K562 (cell line): ENCODE measurements at regions not wholly inside any gene's neighbourhood (a gene's known extent, or its start where the extent isn't known, plus 50 kb on each side); places are given as distances from the start of the nearest gene placed in this dataset.

Source experiments
- ATAC-seq: fragments of 200-7000 bp; cut with Tn5 transposase; 3 replicates; pipeline ENCODE4 v1.9.1; 2020; ENCODE audit warnings: moderate library complexity
- BruUV-seq: library from RNA; stranded (reverse); fragments of 400-500 nt; replicated peaks from 2 replicates; lab custom pipeline; 2021; lab: Mats Ljungman, UMichigan
- CTCF ChIA-PET: fragments of 300-600 bp; formaldehyde crosslinking; extraction: SDS; loops from one replicate; lab custom pipeline; 2021; ENCODE audit warnings: low intra/inter-chr PET ratio; lab: Yijun Ruan, JAX
- POLR2A ChIA-PET: fragments of 300-600, 350-650 bp; sonication (Branson Sonifier 250); formaldehyde crosslinking; extraction: SDS; loops from one replicate; lab custom pipeline; 2021; ENCODE audit warnings: antibody characterized with exemption, inconsistent platforms; lab: Yijun Ruan, JAX
- DNase-seq, 4 experiments: peaks; one replicate each; pipeline versions ENCODE4 v3.0.0 to v3.0.0-alpha.2; 2011 to 2018; ENCODE audit warnings: low spot score in 3 of 4, mixed read lengths in 3 of 4; ENCODE audit errors: extremely low read depth in 1 of 4
- FAIRE-seq: peaks from 2 replicates; lab custom pipeline; 2011; peaks lifted over from hg19 to GRCh38; lab: Jason Lieb, UNC
- H2AFZ ChIP-seq: 2 replicates; pipeline ENCODE4 v1.6.0; 2011; ENCODE audit warnings: low read depth, low read length, control low read depth, inconsistent platforms
- H3K27ac ChIP-seq: fragments of 200-600 bp; 3 replicates; pipeline ENCODE4 v1.8.0; 2011; ENCODE audit warnings: low read depth, mild to moderate bottlenecking, control low read depth, inconsistent platforms, low read length, moderate library complexity, mixed read lengths; ENCODE audit errors: extremely low read depth
- H3K27me3 ChIP-seq, 2 experiments: fragments of 300-600 bp in 1 of 2; 2 replicates in 1 of 2; 3 replicates in 1 of 2; pipeline versions ENCODE4 v1.6.0 to v1.8.0; 2011; ENCODE audit warnings: inconsistent platforms in 2 of 2, low read length in 2 of 2, mild to moderate bottlenecking in 1 of 2, mixed read lengths in 1 of 2, moderate library complexity in 1 of 2; ENCODE audit not compliant: control insufficient read depth in 2 of 2, insufficient read depth in 2 of 2
- H3K36me3 ChIP-seq: fragments of 300-600 bp; 3 replicates; pipeline ENCODE4 v1.8.0; 2011; ENCODE audit warnings: mild to moderate bottlenecking, low read length, inconsistent platforms; ENCODE audit not compliant: control insufficient read depth, insufficient read depth
- H3K4me1 ChIP-seq, 2 experiments: fragments of 200-600 bp in 1 of 2; replicated peaks in 1 of 2; 2 replicates in 1 of 2; 3 replicates in 1 of 2; pipeline versions ENCODE4 v1.5.1 to v1.8.0; 2011; ENCODE audit warnings: inconsistent platforms in 2 of 2, low read length in 2 of 2, mild to moderate bottlenecking in 1 of 2, mixed read lengths in 1 of 2, moderate library complexity in 1 of 2; ENCODE audit not compliant: control insufficient read depth in 2 of 2, insufficient read depth in 2 of 2
- H3K4me2 ChIP-seq: 2 replicates; pipeline ENCODE4 v1.6.1; 2011; ENCODE audit warnings: low read length, control low read depth, inconsistent platforms, mixed read lengths; ENCODE audit not compliant: insufficient read depth
- H3K4me3 ChIP-seq: fragments of 200-600 bp; sonication (generic), shearing (Covaris generic); 2 replicates; pipeline ENCODE4 v1.5.1; 2016; ENCODE audit warnings: control low read depth, inconsistent platforms
- H3K79me2 ChIP-seq: fragments of 200-600 bp; 3 replicates; pipeline ENCODE4 v1.8.0; 2011; ENCODE audit warnings: low read length, inconsistent platforms; ENCODE audit not compliant: control insufficient read depth, insufficient read depth
- H3K9ac ChIP-seq, 2 experiments: 2 replicates each; pipeline versions ENCODE4 v1.6.0 to v1.6.1; 2011; ENCODE audit warnings: low read depth in 2 of 2, low read length in 2 of 2, control low read depth in 1 of 2, inconsistent platforms in 1 of 2, mild to moderate bottlenecking in 1 of 2, mixed read lengths in 1 of 2; ENCODE audit not compliant: insufficient read depth in 1 of 2
- H3K9me1 ChIP-seq: one replicate; pipeline ENCODE4 v1.6.0; 2011; ENCODE audit warnings: inconsistent platforms, mild to moderate bottlenecking, low read length, moderate library complexity; ENCODE audit not compliant: control insufficient read depth, insufficient read depth
- H3K9me3 ChIP-seq: replicated peaks from 2 replicates; pipeline ENCODE4 v1.5.1; 2011; ENCODE audit warnings: low read depth, low read length, inconsistent platforms; ENCODE audit not compliant: control insufficient read depth, insufficient read depth
- H4K20me1 ChIP-seq: replicated peaks from 2 replicates; pipeline ENCODE4 v1.6.1; 2011; ENCODE audit warnings: low read length, inconsistent platforms, mixed read lengths; ENCODE audit not compliant: control insufficient read depth, insufficient read depth
- AFF1 ChIP-seq, 2 experiments: fragments of 450-650 bp; IDR thresholded peaks; 2 replicates each; pipeline ENCODE4 v1.6.1; 2018; ENCODE audit warnings: mild to moderate bottlenecking in 2 of 2, low read depth in 1 of 2; ENCODE audit not compliant: partially characterized antibody in 2 of 2
- ATF2 ChIP-seq: sonication (generic); formaldehyde crosslinking; IDR thresholded peaks from 2 replicates; pipeline ENCODE4 v1.8.1; 2022; ENCODE audit warnings: missing genetic modification reagents
- HSF4 ChIP-seq: fragments of 250-450 bp; sonication (Bioruptor Pico); IDR thresholded peaks from 2 replicates; pipeline ENCODE4 v2.1.2; 2022; ENCODE audit warnings: mild to moderate bottlenecking, moderate library complexity, borderline replicate concordance
- KDM5B ChIP-seq: fragments of 200-600 bp; sonication (generic); IDR thresholded peaks from 2 replicates; pipeline ENCODE4 v1.6.1; 2012; ENCODE audit warnings: low read depth, mild to moderate bottlenecking, moderate library complexity, low read length, control low read depth, inconsistent platforms; ENCODE audit not compliant: insufficient replicate concordance
- MBD1 ChIP-seq: fragments of 250-450 bp; sonication (Bioruptor Pico); IDR thresholded peaks from 2 replicates; pipeline ENCODE4 v1.8.0; 2022; ENCODE audit warnings: inconsistent platforms
- RBM34 ChIP-seq: fragments of 200-400 bp; formaldehyde crosslinking; IDR thresholded peaks from 2 replicates; pipeline ENCODE4 v1.6.1; 2018; ENCODE audit warnings: low read length, borderline replicate concordance; ENCODE audit not compliant: insufficient read depth
- ZEB2 ChIP-seq: fragments of 450-650 bp; IDR thresholded peaks from 2 replicates; pipeline ENCODE4 v1.6.1; 2016
- ZNF316 ChIP-seq: fragments of 450-650 bp; IDR thresholded peaks from 2 replicates; pipeline ENCODE4 v1.6.1; 2016
- ZNF57 ChIP-seq: fragments of 450-650 bp; formaldehyde crosslinking; IDR thresholded peaks from 2 replicates; pipeline ENCODE4 v1.4.0; 2020; ENCODE audit warnings: mild to moderate bottlenecking, moderate library complexity
- WGBS: fragments of 100-300 bp; shearing (Covaris generic); methylation state at CpG from one replicate; pipeline ENCODE4 v1.1.6; 2016; ENCODE audit warnings: low coverage, mixed read lengths; ENCODE audit not compliant: insufficient coverage; ENCODE audit errors: missing lambda C conversion rate; 5-methylcytosine and 5-hydroxymethylcytosine counted together
- in situ Hi-C: fragments of 300-500 bp; cut with MboI; formaldehyde crosslinking; loops from 4 replicates; pipeline ENCODE4 v1.15.0; 2018; ENCODE audit warnings: inconsistent platforms, mixed read lengths
- intact Hi-C: fragments of 100-400 bp; cut with micrococcal nuclease; formaldehyde crosslinking; loops from 2 replicates; pipeline ENCODE4 v1.14.2; 2022

- TF ChIP-seq ATF2 (CRISPR knock-in tag) = no peak
Measured at GRCh38 chr10:131748831-131749766, 151.7 kb upstream of the PPP2R2D start (continued).

GRCh38 chr10:131749767-131750142 is 151.1 kb upstream of the PPP2R2D start:
- Histone ChIP-seq H3K79me2 (no peaks in the 10 kb centered on the region), H3K27me3 (peaks cover 3 to 37% of the 10 kb centered on the region in 2 experiments; a peak in 3 of 5 replicates), H3K4me3 (no peak overlapping the region), H3K9me3 (no peaks in the 10 kb centered on the region), H2AFZ (no peak overlapping the region), H3K27ac (no peak overlapping the region), H3K36me3 (no peaks in the 10 kb centered on the region), H3K4me2 (no peak overlapping the region), H3K9ac (no peak overlapping the region; a peak in 1 of 4 replicates), H4K20me1 (no peaks in the 10 kb centered on the region), H3K9me1 (no peaks in the 10 kb centered on the region), H3K4me1 (no peaks in the 10 kb centered on the region)
- no TSS peak for BruUV-seq
- ATAC-seq (no peak), FAIRE-seq (no peak), DNase-seq (no peak)
- ChIA-PET POLR2A (no interaction called here), CTCF (no interaction called here)
- in situ Hi-C loops (no loop called here), intact Hi-C loops (no loop called here)
- no peak for TF ChIP-seq RBM34
- no peak for TF ChIP-seq ZNF57 (CRISPR knock-in tag)
- no peak for TF ChIP-seq ZEB2
- TF ChIP-seq HSF4 (CRISPR knock-in tag) = no peak
- TF ChIP-seq AFF1 (IDR thresholded peaks at IDR 0.05; ENCODE audit: low read depth in 1 of 2, partially characterized antibody in 2 of 2) = no peak
- no peak for TF ChIP-seq ZNF316
- TF ChIP-seq MBD1 (CRISPR knock-in tag) = no peak
- no peak for TF ChIP-seq KDM5B
- 2% methylated on average over 6 of the region's 8 CpGs for WGBS
